MG63 (cell line): ENCODE measurements at regions not wholly inside any gene's neighbourhood (a gene's known extent, or its start where the extent isn't known, plus 50 kb on each side); places are given as distances from the start of the nearest gene placed in this dataset.
A peak's percentile ranks its signal among the peaks of the same experiment; 100 is the strongest.

Experiments used
- DNase-seq: peaks from one replicate; pipeline ENCODE4 v3.0.0-alpha.2; 2020
- H3K27me3 ChIP-seq: fragments of 250-450 bp; sonication (Bioruptor Pico); 2 replicates; pipeline ENCODE4 v1.5.1; 2020; ENCODE audit warnings: mild to moderate bottlenecking, moderate library complexity
- H3K36me3 ChIP-seq: fragments of 250-450 bp; sonication (Bioruptor Pico); 2 replicates; pipeline ENCODE4 v1.5.1; 2020; ENCODE audit warnings: mild to moderate bottlenecking, moderate library complexity
- H3K4me3 ChIP-seq: fragments of 250-450 bp; sonication (Bioruptor Pico); 2 replicates; pipeline ENCODE4 v1.5.1; 2020; ENCODE audit warnings: mild to moderate bottlenecking, moderate library complexity
- H3K9me3 ChIP-seq: fragments of 250-450 bp; sonication (Bioruptor Pico); 2 replicates; pipeline ENCODE4 v1.5.1; 2020; ENCODE audit warnings: mild to moderate bottlenecking, moderate library complexity

GRCh38 chr2:117738991-117739839 lies 75.3 kb upstream of the DDX18 start:
- H3K36me3 ChIP-seq: no peaks in the 10 kb centered on the region
- H3K4me3 ChIP-seq: no peak overlapping the region
- no peaks in the 10 kb centered on the region; the same call in 1 of the 2 replicates for H3K9me3 ChIP-seq
- H3K27me3 ChIP-seq: no peaks in the 10 kb centered on the region
- DNase-seq: no peak

DNA sequence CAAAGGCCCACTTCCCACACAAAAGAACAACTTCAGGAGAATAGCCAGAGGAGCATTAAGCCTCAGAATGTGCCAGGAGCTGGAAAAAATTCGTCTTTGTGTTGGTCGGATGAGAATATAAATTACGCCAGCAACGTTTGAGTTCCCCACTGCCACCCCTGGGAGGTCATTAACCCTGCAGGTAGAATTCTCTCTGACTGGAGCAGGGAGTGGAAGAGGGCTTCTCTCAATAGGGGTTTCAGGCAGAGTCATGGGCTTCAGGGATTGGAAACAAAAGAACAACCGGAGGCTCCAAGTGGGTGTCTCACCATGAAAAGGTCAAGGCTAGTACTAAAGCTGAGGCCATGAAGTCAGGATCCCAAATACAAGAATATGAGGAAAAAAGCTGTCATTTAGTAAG lies 69.0 kb upstream of the DDX18 start:
- H3K9me3 ChIP-seq: no peaks in the 10 kb centered on the region
- DNase-seq: no peak

DNA sequence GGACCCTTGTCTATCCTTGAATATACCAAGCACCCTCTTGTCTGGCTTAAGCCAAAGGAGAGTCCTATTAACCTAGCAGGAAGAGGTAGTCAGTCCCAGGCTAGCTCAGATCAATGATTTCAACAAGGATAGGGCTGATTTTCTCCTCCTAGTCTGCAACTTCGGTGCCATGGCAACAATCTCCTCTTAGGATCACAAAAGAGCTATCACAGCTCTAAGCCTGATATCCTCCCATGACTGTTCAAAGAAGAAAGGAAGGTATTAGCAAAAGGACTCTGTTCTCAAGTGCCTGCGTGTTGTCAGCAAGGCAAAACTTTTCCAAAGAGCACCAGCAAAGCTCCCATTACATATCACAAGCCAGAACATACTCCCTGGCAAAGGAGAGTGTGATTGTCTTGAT lies 58.7 kb upstream of the DDX18 start:
- H3K4me3 ChIP-seq: no peak overlapping the region
- DNase-seq: no peak
- H3K27me3 ChIP-seq: no peaks in the 10 kb centered on the region
- peaks cover 7% of the 10 kb centered on the region for H3K9me3 ChIP-seq
- H3K36me3 ChIP-seq: no peaks in the 10 kb centered on the region

More for the DNA sequence above, 69.0 kb upstream of the DDX18 start:
- no peaks in the 10 kb centered on the region for H3K27me3 ChIP-seq
- H3K4me3 ChIP-seq: no peak overlapping the region
- no peaks in the 10 kb centered on the region for H3K36me3 ChIP-seq

DNA sequence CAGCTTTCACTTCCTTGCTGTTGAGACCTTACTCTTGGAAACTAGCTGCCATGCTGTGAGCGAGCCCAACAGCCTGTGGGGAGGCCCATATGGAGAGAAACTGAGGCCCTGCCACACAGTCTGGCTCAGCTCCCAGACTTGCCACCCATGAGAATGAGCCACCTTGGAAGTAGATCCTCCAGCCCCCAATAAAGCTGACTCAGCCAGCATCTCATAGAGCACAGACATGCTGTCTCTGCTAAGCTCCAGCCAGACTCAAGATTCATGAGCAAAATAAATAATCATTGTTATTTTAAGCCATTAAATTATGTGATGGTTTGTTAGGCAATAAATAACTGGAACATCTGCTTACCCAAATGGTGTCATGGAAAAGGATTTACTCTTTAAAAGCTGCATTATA lies 53.6 kb upstream of the DDX18 start:
- Histone ChIP-seq H3K9me3 (peaks cover 21% of the 10 kb centered on the region), H3K36me3 (no peaks in the 10 kb centered on the region), H3K27me3 (no peaks in the 10 kb centered on the region), H3K4me3 (no peak overlapping the region)
- peak; percentile 75 for DNase-seq

DNA sequence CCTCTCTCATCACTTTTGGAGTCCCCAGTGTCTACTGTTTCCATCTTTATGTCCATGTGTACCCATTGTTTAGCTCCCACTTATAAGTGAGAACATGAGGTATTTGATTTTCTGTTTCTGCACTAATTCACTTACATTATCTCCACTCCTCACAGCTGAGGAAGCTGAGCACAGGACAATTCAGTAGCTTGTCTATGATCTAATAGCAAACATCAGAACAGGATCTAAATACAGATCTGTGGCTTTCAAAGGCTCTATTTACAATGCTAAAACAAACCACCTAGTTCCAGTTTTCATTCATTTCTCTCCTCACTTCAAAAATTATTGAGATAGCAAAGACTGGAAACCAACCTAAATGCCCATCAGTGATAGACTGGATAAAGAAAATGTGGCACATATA lies 52.0 kb upstream of the DDX18 start:
- H3K9me3 ChIP-seq: peaks cover 23% of the 10 kb centered on the region
- no peaks in the 10 kb centered on the region for H3K27me3 ChIP-seq
- no peak overlapping the region for H3K4me3 ChIP-seq
- no peak for DNase-seq
- no peaks in the 10 kb centered on the region for H3K36me3 ChIP-seq

GRCh38 chr2:117763804-117764203 lies 50.7 kb upstream of the DDX18 start:
- Histone ChIP-seq H3K9me3 (peaks cover 23% of the 10 kb centered on the region), H3K27me3 (no peaks in the 10 kb centered on the region), H3K4me3 (no peak overlapping the region), H3K36me3 (no peaks in the 10 kb centered on the region)
- peak; percentile 49 for DNase-seq
